NCI-H2196 (cell line): ENCODE measurements at regions not wholly inside any gene's neighbourhood (a gene's known extent, or its start where the extent isn't known, plus 50 kb on each side); places are given as distances from the start of the nearest gene placed in this dataset.
A peak's percentile ranks its signal among the peaks of the same experiment; 100 is the strongest.
"Not testable (repeated sequence)": the region's sequence is repeated elsewhere in the genome, so short reads cannot be mapped to it uniquely, and the experiment has no call there.

Source experiments
- DNase-seq: peaks from one replicate; lab custom pipeline; 2025; ENCODE audit not compliant: unreplicated experiment; lab: John Stamatoyannopoulos, UW

DNA sequence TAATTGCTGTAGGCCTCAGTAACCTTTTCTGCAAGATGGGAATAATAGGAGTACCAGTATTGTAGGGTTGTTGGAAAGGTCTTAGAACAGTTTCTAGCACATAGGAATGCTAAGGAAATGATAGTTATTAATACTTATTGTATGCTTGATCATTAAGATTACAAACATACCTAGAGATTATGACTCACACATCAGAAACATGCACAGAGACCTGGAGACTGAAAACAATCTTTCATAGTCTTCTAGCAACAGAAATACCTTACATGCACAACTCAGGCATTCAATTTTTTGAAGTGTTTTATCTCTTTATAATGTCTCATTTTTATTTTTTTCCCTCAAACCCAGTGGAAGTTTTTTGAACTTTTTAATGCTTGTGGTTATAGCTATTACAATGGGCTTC lies 104.4 kb upstream of the ZBTB20 start:
- DNase-seq, result no peak

DNA sequence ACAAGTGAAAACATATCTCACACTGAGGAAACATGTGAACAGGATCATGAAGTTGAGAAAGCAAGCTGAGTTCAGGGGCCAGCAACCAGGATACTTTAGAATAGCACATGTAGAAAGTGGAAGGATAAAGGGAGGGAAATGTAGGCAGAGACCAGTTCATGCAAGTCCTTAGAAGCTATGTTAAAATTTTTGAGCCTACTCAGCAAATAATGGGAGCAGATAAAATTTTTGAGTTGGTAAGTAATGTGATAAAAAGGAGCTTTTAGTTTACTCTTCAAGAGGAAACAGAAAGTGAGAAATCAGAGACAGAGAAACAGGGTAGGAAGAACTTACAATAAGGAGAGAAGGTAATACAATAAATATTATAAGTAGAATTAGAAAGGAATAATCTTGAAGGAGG lies 105.6 kb upstream of the ZBTB20 start:
- no peak for DNase-seq

DNA sequence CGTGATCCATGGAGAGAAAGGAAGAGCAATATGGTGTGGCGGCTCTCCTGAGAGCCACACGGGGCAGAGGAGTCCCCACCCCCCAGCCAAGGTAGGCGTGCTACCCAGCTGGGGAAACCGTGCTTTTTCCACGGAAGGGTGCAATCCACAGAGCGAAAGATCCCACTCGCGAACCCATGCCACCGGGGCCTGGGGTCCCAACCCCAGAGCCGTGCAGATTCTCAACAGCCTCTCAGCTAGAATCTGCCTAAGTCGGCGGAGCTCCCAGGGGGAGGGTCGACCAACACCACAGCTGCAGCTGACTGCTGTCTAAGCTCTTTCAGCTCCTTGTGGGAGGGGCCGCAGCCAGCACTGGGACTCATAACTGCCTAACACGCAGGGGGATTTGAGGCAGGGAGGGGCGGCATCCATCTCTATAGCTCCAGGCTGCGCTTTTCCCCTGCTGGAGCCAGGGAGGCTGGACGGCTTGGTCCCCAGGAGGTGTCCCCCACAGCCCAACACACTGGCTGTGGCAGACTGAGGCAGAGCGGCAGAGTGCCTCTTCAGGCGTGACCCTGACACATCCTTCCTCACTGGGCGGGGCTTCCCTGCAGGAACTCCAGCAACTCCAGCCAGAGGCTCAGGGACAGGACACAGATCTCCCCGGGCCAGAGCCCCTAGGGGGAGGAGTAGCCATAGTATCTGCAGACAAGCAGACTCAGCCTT lies 107.6 kb upstream of the ZBTB20 start:
- no peak for DNase-seq

- no peak for DNase-seq
Observed at GRCh38 chr3:115255197-115255585, 108.1 kb upstream of the ZBTB20 start.

- no peak for DNase-seq
Observed at GRCh38 chr3:115270849-115271248, 123.8 kb upstream of the ZBTB20 start.

GRCh38 chr3:115272036-115272824 lies 125.1 kb upstream of the ZBTB20 start:
- peak; percentile 73 for DNase-seq

DNA sequence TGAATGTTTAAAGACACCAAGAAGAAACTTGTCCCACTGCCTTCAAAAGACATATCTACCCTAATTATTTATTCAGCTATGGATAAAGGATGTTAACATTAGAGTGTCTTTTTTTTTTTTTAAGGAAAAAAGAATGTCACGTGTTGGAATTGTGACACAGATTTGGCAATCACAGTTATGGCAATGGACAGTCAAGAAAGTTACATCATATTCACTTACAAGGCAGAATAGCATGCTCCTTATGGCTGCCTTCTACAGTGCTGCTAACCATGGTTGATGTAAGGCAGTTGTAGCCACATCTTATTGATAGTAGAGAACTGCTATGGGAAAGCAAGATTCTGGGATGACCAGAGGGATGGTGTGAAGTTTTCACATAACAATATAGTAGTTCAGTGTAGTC lies 128.8 kb upstream of the ZBTB20 start:
- DNase-seq, result no peak

GRCh38 chr3:115279939-115280338 lies 132.9 kb upstream of the ZBTB20 start:
- no peak for DNase-seq

DNA sequence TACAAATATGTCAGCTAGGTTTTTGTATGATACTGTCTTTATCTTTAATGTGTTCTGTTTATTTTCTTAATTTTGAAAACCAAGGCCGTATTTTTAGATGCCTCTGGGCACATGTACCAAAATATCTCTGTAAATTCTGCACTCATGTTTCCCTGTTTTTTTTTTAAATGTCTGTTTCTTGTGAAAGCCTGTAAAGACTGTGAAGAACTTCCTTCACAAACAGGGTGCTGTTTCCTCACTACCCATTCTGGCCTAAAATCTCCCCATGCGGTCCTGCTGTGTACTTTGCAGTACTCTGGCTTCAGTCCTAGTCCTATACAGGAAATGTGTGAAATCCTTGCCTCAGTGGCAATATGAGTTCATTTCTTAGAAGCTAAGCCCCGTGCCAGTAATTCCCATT lies 133.4 kb upstream of the ZBTB20 start:
- DNase-seq, result no peak

DNA sequence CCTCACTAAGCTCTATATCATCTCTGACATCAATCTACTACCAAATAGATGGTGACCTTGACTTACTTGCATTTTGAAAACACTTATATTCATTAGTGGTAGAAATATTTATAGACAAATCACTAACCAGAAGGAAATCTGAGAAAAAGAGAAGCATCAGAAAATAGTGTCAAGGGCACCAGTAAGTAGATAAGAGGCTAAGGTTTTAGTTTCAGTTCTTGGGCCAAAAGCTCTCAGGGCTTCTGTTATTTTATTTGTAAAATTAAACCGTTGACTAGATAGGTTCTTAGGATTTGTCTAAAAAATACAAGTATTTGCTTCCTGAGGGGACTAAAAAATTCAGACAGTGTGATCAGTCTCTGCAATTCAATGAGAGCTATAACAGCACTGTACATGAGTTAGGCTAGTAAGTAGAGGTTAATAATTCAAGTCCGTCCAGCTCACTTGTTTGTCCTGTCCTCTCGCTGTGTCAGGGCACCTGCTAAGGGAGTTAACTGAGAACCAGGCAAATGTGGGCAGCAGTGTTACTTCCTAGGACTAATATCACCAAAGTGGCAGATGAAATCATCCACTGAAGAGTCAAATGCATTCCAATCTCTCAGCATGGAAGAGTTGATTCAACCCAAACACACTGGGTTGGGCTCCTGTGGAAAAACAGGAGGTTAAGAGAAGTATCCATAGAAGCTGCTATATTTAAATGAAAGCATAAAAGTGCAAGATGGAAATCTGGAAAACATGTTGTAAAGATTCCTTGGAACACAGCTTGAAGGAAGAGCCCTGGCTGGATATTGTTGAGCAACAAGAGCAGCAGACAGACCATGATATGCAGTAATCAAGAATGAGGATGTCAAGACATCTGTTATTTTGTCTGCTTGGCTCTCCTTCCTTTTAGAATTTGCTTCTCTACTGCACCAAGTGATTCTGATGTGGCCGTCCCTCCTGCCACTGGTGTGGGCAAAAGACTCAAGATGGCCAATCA lies 134.9 kb upstream of the ZBTB20 start:
- DNase-seq, result no peak

DNA sequence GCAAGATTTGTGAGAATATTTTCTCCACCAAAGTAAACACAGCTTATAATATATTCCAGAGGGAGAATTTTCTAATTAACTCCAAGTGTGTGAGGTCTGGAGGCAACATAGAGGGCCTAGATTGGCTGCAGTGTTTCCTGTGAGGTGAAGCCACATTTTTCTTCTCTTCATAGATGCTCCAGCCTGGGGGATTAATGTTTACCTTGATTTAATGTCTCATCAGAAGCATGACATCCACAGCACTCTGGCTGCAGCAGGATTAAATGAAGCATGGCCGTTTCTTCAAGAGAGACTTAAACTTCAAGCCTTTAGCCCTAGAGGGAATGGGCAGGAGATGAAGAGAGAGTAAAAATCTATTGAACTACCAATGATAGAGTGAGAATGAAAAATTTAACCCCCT lies 137.9 kb upstream of the ZBTB20 start:
- DNase-seq, result no peak

DNA sequence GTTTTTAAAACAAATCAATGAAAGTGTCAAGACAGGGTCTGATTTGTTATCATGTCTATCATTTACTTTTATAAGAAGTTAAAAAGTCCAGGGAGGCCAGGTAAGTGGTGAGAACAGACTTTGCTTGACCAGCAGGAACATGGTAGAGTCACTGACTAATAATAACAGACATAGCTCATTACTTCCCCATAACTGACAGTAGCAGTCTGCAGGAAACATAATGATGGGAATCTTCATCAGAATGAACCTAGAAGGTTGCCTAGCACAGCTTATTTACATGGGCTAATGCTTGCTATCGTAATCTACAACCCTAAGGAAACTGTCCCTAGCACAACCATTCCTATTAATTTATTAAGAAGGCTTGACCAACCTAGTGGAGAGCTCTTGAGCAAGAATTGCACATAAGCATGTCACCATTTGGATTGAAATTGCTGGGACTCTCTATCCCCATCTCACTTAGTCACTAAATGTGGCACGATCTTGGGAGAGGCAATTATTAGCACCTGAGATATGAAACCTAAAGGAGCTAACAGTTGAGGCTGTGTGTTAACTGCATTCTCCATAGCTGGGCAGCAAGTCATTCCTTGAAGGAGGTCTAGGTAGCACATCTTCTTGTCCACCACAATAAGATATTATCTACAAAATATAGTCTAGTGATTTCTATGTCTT lies 139.6 kb upstream of the ZBTB20 start:
- no peak for DNase-seq

- DNase-seq, result no peak
Observed at GRCh38 chr3:115287198-115287597, 140.1 kb upstream of the ZBTB20 start.

- DNase-seq, result no peak
Observed at GRCh38 chr3:115292131-115292530, 145.0 kb upstream of the ZBTB20 start.

DNA sequence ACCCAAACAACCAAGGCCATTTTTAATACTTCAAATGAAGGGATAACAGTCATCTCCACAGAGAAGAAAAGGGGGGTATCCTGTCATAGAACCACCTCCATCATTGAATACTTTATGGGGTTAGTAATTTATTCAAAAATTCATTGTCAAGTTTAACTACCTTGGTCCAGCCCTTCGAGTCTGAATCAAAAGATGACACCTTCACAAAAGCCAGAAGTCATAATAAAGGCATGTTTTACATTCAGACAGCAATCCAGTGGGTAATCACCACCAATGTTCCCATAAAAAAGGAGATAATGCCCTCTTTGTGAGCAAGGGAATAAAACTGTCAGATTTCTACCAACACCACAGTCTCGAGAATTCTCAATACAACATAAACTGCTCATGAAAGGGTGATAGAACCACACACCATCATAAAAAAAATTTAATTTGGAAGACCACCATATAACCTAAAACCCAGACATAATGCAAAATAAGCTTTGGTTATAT lies 145.6 kb upstream of the ZBTB20 start:
- DNase-seq, result no peak

DNA sequence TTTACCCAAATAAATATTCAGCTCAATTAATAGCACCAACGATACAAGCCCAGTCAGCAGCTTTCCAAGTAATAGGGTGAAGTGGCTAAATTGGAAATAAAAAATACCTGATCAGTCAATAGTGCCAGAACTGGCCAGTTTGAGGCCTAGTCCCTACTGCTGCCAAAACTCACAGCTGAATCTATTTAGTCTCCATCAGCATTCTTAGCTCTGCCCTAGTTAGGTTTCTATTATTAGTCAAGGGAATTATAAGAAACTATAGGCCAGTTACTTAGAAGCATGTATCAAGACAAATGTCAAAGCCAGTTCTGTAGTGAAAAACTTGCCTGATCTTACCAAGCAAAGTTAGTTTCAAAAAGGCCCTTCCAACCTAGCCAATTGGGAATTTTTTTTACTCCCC lies 146.2 kb upstream of the ZBTB20 start:
- DNase-seq, result no peak

- no peak for DNase-seq
Observed at GRCh38 chr3:115301364-115301860, 154.3 kb upstream of the ZBTB20 start.

DNA sequence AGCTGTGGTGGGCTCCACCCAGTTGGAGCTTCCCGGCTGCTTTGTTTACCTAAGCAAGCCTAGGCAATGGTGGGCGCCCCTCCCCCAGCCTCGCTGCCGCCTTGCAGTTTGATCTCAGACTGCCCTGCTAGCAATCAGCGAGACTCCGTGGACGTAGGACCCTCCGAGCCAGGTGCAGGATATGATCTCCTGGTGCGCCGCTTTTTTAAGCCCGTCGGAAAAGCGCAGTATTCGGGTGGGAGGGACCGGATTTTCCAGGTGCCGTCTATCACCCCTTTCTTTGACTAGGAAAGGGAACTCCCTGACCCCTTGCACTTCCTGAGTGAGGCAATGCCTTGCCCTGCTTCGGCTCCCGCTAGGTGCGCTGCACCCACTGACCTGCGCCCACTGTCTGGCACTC lies 170.9 kb upstream of the ZBTB20 start:
- DNase-seq, result not testable (repeated sequence)

- no peak for DNase-seq
Observed at GRCh38 chr3:115321400-115321805, 174.3 kb upstream of the ZBTB20 start.

GRCh38 chr3:115322901-115323300 lies 175.8 kb upstream of the ZBTB20 start:
- no peak for DNase-seq

- DNase-seq, result no peak
Observed at GRCh38 chr3:115323380-115323779, 176.3 kb upstream of the ZBTB20 start.
